WTC11 (cell line): ENCODE measurements at regions not wholly inside any gene's neighbourhood (a gene's known extent, or its start where the extent isn't known, plus 50 kb on each side); places are given as distances from the start of the nearest gene placed in this dataset.

Source experiments
- ATAC-seq: fragments of 200-7000 bp; cut with Tn5 transposase; 2 replicates; pipeline ENCODE4 v1.10.0; 2021; ENCODE audit warnings: mild to moderate bottlenecking, moderate library complexity
- CTCF ChIA-PET: fragments of 300-600 bp; sonication (Branson Sonifier 250); formaldehyde crosslinking; loops from one replicate; lab custom pipeline; 2021; ENCODE audit warnings: antibody characterized with exemption; lab: Charles Lee
- POLR2A ChIA-PET: fragments of 350-600 bp; sonication (Branson Sonifier 250); formaldehyde crosslinking; loops from one replicate; lab custom pipeline; 2021; ENCODE audit warnings: antibody characterized with exemption; lab: Charles Lee
- DNase-seq: peaks from one replicate; pipeline ENCODE4 v3.0.0; 2021; ENCODE audit warnings: low spot score
- H3K27ac Mint-ChIP-seq: 2 replicates; pipeline ENCODE4 v1.8.0; 2021; ENCODE audit warnings: mixed read lengths
- H3K27me3 Mint-ChIP-seq: 2 replicates; pipeline ENCODE4 v1.8.0; 2021; ENCODE audit warnings: low read depth, mild to moderate bottlenecking, moderate library complexity, mixed read lengths
- H3K36me3 Mint-ChIP-seq: 2 replicates; pipeline ENCODE4 v1.8.0; 2021; ENCODE audit warnings: mixed read lengths
- H3K4me1 Mint-ChIP-seq: 2 replicates; pipeline ENCODE4 v1.8.0; 2022; ENCODE audit warnings: mixed read lengths
- H3K4me3 Mint-ChIP-seq: 2 replicates; pipeline ENCODE4 v1.8.0; 2021; ENCODE audit warnings: mild to moderate bottlenecking, moderate library complexity, mixed read lengths
- H3K9me3 Mint-ChIP-seq: 2 replicates; pipeline ENCODE4 v1.8.0; 2021; ENCODE audit warnings: mixed read lengths
- CREB1 ChIP-seq: sonication (generic); formaldehyde crosslinking; IDR thresholded peaks from 2 replicates; pipeline ENCODE4 v1.8.0; 2023; ENCODE audit warnings: mild to moderate bottlenecking, missing genetic modification reagents
- CTCF ChIP-seq: fragments of 200-600 bp; IDR thresholded peaks from 2 replicates; pipeline ENCODE4 v1.8.0; 2022; ENCODE audit warnings: antibody characterized with exemption
- E2F4 ChIP-seq: sonication (generic); formaldehyde crosslinking; IDR thresholded peaks from 2 replicates; pipeline ENCODE4 v1.8.1; 2022; ENCODE audit warnings: low read depth, mild to moderate bottlenecking, moderate library complexity, missing genetic modification reagents, borderline replicate concordance
- ETV6 ChIP-seq: sonication (generic); formaldehyde crosslinking; IDR thresholded peaks from 2 replicates; pipeline ENCODE4 v1.8.1; 2022; ENCODE audit warnings: mild to moderate bottlenecking, missing genetic modification reagents
- FOXP4 ChIP-seq: sonication (generic); formaldehyde crosslinking; IDR thresholded peaks from 2 replicates; pipeline ENCODE4 v1.8.0; 2022; ENCODE audit warnings: mild to moderate bottlenecking, missing genetic modification reagents
- GABPB1 ChIP-seq: sonication (generic); formaldehyde crosslinking; IDR thresholded peaks from 2 replicates; pipeline ENCODE4 v1.8.1; 2023; ENCODE audit warnings: mild to moderate bottlenecking, missing genetic modification reagents
- HMGA2 ChIP-seq: fragments of 250-450 bp; sonication (Bioruptor Pico); IDR thresholded peaks from 2 replicates; pipeline ENCODE4 v1.4.0; 2021; ENCODE audit warnings: mild to moderate bottlenecking, moderate library complexity
- JUN ChIP-seq: sonication (generic); formaldehyde crosslinking; IDR thresholded peaks from 2 replicates; pipeline ENCODE4 v1.8.0; 2023; ENCODE audit warnings: mild to moderate bottlenecking, missing genetic modification reagents
- KAT7 ChIP-seq: sonication (generic); formaldehyde crosslinking; IDR thresholded peaks from 2 replicates; pipeline ENCODE4 v1.8.1; 2023; ENCODE audit warnings: missing genetic modification reagents, mild to moderate bottlenecking, borderline replicate concordance
- MYBL2 ChIP-seq: sonication (generic); formaldehyde crosslinking; IDR thresholded peaks from 2 replicates; pipeline ENCODE4 v1.8.1; 2023; ENCODE audit warnings: mild to moderate bottlenecking, moderate library complexity, missing genetic modification reagents
- NR2C2 ChIP-seq: sonication (generic); formaldehyde crosslinking; IDR thresholded peaks from 2 replicates; pipeline ENCODE4 v1.8.0; 2022; ENCODE audit warnings: mild to moderate bottlenecking, missing genetic modification reagents
- PRRX2 ChIP-seq: fragments of 250-450 bp; sonication (Bioruptor Pico); IDR thresholded peaks from 2 replicates; pipeline ENCODE4 v1.8.0; 2021; ENCODE audit warnings: mild to moderate bottlenecking
- SP1 ChIP-seq: sonication (generic); formaldehyde crosslinking; conservative IDR thresholded peaks from 2 replicates; pipeline ENCODE4 v1.8.1; 2022; ENCODE audit warnings: missing genetic modification reagents
- TP53 ChIP-seq: sonication (generic); formaldehyde crosslinking; IDR thresholded peaks from 2 replicates; pipeline ENCODE4 v1.8.1; 2023; ENCODE audit warnings: mild to moderate bottlenecking, missing genetic modification reagents
- USF1 ChIP-seq: sonication (generic); formaldehyde crosslinking; IDR thresholded peaks from 2 replicates; pipeline ENCODE4 v1.8.0; 2022; ENCODE audit warnings: mild to moderate bottlenecking, missing genetic modification reagents
- ZBTB21 ChIP-seq: sonication (generic); formaldehyde crosslinking; IDR thresholded peaks from 2 replicates; pipeline ENCODE4 v1.8.1; 2023; ENCODE audit warnings: mild to moderate bottlenecking, missing genetic modification reagents, borderline replicate concordance
- ZNF138 ChIP-seq: sonication (generic); formaldehyde crosslinking; conservative IDR thresholded peaks from 2 replicates; pipeline ENCODE4 v1.8.1; 2022; ENCODE audit warnings: mild to moderate bottlenecking, moderate library complexity, missing genetic modification reagents
- ZNF219 ChIP-seq: sonication (generic); formaldehyde crosslinking; IDR thresholded peaks from 2 replicates; pipeline ENCODE4 v1.8.0; 2023; ENCODE audit warnings: missing genetic modification reagents, mild to moderate bottlenecking, borderline replicate concordance
- ZNF232 ChIP-seq: sonication (generic); formaldehyde crosslinking; IDR thresholded peaks from 2 replicates; pipeline ENCODE4 v1.8.0; 2022; ENCODE audit warnings: mild to moderate bottlenecking, missing genetic modification reagents
- ZNF263 ChIP-seq: sonication (generic); formaldehyde crosslinking; IDR thresholded peaks from 2 replicates; pipeline ENCODE4 v1.8.1; 2022; ENCODE audit warnings: low read depth, mild to moderate bottlenecking, moderate library complexity, missing genetic modification reagents
- ZNF281 ChIP-seq: sonication (generic); formaldehyde crosslinking; IDR thresholded peaks from 2 replicates; pipeline ENCODE4 v1.8.0; 2023; ENCODE audit warnings: mild to moderate bottlenecking, missing genetic modification reagents

GRCh38 chr10:60564475-60564874 lies 174.8 kb upstream of the ANK3 start (continued):
- TF ChIP-seq CTCF (no peak), MYBL2 (CRISPR knock-in tag) (no peak), ZNF138 (CRISPR knock-in tag) (no peak), ZNF232 (CRISPR knock-in tag) (no peak), KAT7 (CRISPR knock-in tag) (no peak)

GRCh38 chr10:60560451-60560850 lies 170.8 kb upstream of the ANK3 start:
- POLR2A ChIA-PET: no interaction called here
- Mint-ChIP-seq H3K36me3 (peaks cover 21% of the 10 kb centered on the region), H3K9me3 (peaks cover 19% of the 10 kb centered on the region), H3K27me3 (no peaks in the 10 kb centered on the region), H3K4me1 (no peaks in the 10 kb centered on the region), H3K27ac (no peak overlapping the region), H3K4me3 (no peak overlapping the region)
- no peak for TF ChIP-seq ZNF263
- TF ChIP-seq KAT7 (CRISPR knock-in tag): no peak
- TF ChIP-seq GABPB1 (CRISPR knock-in tag): no peak
- TF ChIP-seq ZNF219 (CRISPR knock-in tag): no peak
- TF ChIP-seq HMGA2 (CRISPR knock-in tag): no peak
- CTCF ChIA-PET: no interaction called here
- ATAC-seq: no peak
- DNase-seq: no peak

GRCh38 chr10:60555700-60556099 lies 166.0 kb upstream of the ANK3 start:
- DNase-seq: no peak
- TF ChIP-seq TP53 (no peak), SP1 (CRISPR knock-in tag) (no peak), ZNF281 (CRISPR knock-in tag) (no peak), FOXP4 (CRISPR knock-in tag) (no peak), NR2C2 (CRISPR knock-in tag) (no peak), ZBTB21 (CRISPR knock-in tag) (no peak)
- H3K4me1 Mint-ChIP-seq: no peaks in the 10 kb centered on the region
- H3K36me3 Mint-ChIP-seq: peaks cover 15% of the 10 kb centered on the region
- POLR2A ChIA-PET: no interaction called here
- H3K27ac Mint-ChIP-seq: no peak overlapping the region
- CTCF ChIA-PET: no interaction called here
- peaks cover 23% of the 10 kb centered on the region for H3K9me3 Mint-ChIP-seq
- ATAC-seq: no peak
- H3K4me3 Mint-ChIP-seq: no peak overlapping the region
- no peaks in the 10 kb centered on the region for H3K27me3 Mint-ChIP-seq

GRCh38 chr10:60549686-60550085 lies 160.0 kb upstream of the ANK3 start:
- H3K4me1 Mint-ChIP-seq: no peaks in the 10 kb centered on the region
- H3K9me3 Mint-ChIP-seq: peaks cover 18% of the 10 kb centered on the region
- no peak overlapping the region for H3K4me3 Mint-ChIP-seq
- ChIA-PET CTCF (interaction anchor here (1.1 kb wide), 1 partner anchor 10 kb away, joined by 3 read pairs; no protein-coding TSS in a partner anchor), POLR2A (no interaction called here)
- DNase-seq (no peak), ATAC-seq (peak; percentile 81)
- no peaks in the 10 kb centered on the region for H3K27me3 Mint-ChIP-seq
- TF ChIP-seq JUN (no peak), FOXP4 (CRISPR knock-in tag) (no peak), USF1 (CRISPR knock-in tag) (no peak), CREB1 (CRISPR knock-in tag) (no peak), PRRX2 (CRISPR knock-in tag) (no peak), MYBL2 (CRISPR knock-in tag) (no peak), E2F4 (no peak), ETV6 (CRISPR knock-in tag) (no peak)
- H3K36me3 Mint-ChIP-seq: peaks cover 8% of the 10 kb centered on the region
- no peak overlapping the region for H3K27ac Mint-ChIP-seq
